ENCODE measurements at regions not wholly inside any gene's neighbourhood (a gene's known extent, or its start where the extent isn't known, plus 50 kb on each side); places are given as distances from the start of the nearest gene placed in this dataset.

- no peak for DNase-seq
Measured at GRCh38 chr16:27686926-27687325, 137.0 kb downstream of the KATNIP start.

- DNase-seq, result no peak
Measured at GRCh38 chr16:27687605-27688004, 137.7 kb downstream of the KATNIP start.

GRCh38 chr16:27689711-27690110 lies 139.8 kb downstream of the KATNIP start:
- DNase-seq, result no peak

- DNase-seq, result no peak
Measured at GRCh38 chr16:27690608-27691007, 140.7 kb downstream of the KATNIP start.

GRCh38 chr16:27691721-27692120 lies 141.8 kb downstream of the KATNIP start:
- DNase-seq, result no peak

GRCh38 chr16:27692576-27692975 lies 142.6 kb downstream of the KATNIP start:
- DNase-seq, result no peak

- no peak for DNase-seq
Measured at GRCh38 chr16:27695161-27695560, 145.2 kb downstream of the KATNIP start.

- no peak for DNase-seq
Measured at GRCh38 chr16:27698266-27698665, 148.3 kb downstream of the KATNIP start.

- no peak for DNase-seq
Measured at GRCh38 chr16:27698746-27699145, 148.8 kb downstream of the KATNIP start.

- no peak for DNase-seq
Measured at GRCh38 chr16:27699540-27699939, 149.6 kb downstream of the KATNIP start.

GRCh38 chr16:27700304-27700995 lies 150.5 kb downstream of the KATNIP start:
- no peak for DNase-seq

GRCh38 chr16:27701381-27701780 lies 151.4 kb downstream of the KATNIP start:
- DNase-seq, result no peak

GRCh38 chr16:27703121-27703520 lies 153.2 kb downstream of the KATNIP start:
- DNase-seq, result no peak

- DNase-seq, result no peak
Measured at GRCh38 chr16:27703545-27703944, 153.6 kb downstream of the KATNIP start.

- DNase-seq, result peak; percentile 79
Measured at GRCh38 chr16:27704252-27704651, 154.3 kb downstream of the KATNIP start.

GRCh38 chr16:27706156-27706865 lies 156.4 kb downstream of the KATNIP start:
- DNase-seq, result no peak

- no peak for DNase-seq
Measured at GRCh38 chr16:27706866-27707685, 157.1 kb downstream of the KATNIP start.

- DNase-seq, result no peak
Measured at GRCh38 chr16:27708651-27709050, 158.7 kb downstream of the KATNIP start.

- no peak for DNase-seq
Measured at GRCh38 chr16:27712251-27712711, 162.3 kb downstream of the KATNIP start.

- no peak for DNase-seq
Measured at GRCh38 chr16:27717726-27718125, 167.8 kb downstream of the KATNIP start.

- no peak for DNase-seq
Measured at GRCh38 chr16:27718201-27719105, 168.5 kb downstream of the KATNIP start.

GRCh38 chr16:27719106-27719445 lies 169.1 kb downstream of the KATNIP start:
- DNase-seq, result no peak
